Panc1 (cell line): ENCODE measurements at regions not wholly inside any gene's neighbourhood (a gene's known extent, or its start where the extent isn't known, plus 50 kb on each side); places are given as distances from the start of the nearest gene placed in this dataset.

ENCODE experiments used
- ATAC-seq: fragments of 200-7000 bp; cut with Tn5 transposase; 2 replicates; pipeline ENCODE4 v1.9.1; 2020; ENCODE audit warnings: mild to moderate bottlenecking, moderate library complexity
- BruUV-seq: library from RNA; stranded (reverse); fragments of 400-500 nt; replicated peaks from 2 replicates; lab custom pipeline; 2021; lab: Mats Ljungman, UMichigan
- CTCF ChIA-PET: fragments of 300-600 bp; sonication (Branson Sonifier 250); formaldehyde crosslinking; loops from one replicate; lab custom pipeline; 2022; ENCODE audit warnings: antibody characterized with exemption; lab: Charles Lee
- POLR2A ChIA-PET: fragments of 300-600 bp; sonication (Branson Sonifier 250); formaldehyde crosslinking; loops from one replicate; lab custom pipeline; 2022; ENCODE audit warnings: antibody characterized with exemption; lab: Charles Lee
- DNase-seq: peaks from one replicate; pipeline ENCODE4 v3.0.0-alpha.2; 2010; ENCODE audit warnings: low read depth, low spot score
- H3K27ac ChIP-seq: 2 replicates; pipeline ENCODE4 v1.5.1; 2011; ENCODE audit warnings: mild to moderate bottlenecking, low read length, inconsistent platforms
- H3K27me3 ChIP-seq: fragments of 200-500 bp; sonication (Bioruptor generic); 2 replicates; pipeline ENCODE4 v1.6.0; 2014; ENCODE audit warnings: low read length, inconsistent platforms; ENCODE audit not compliant: control insufficient read depth, insufficient read depth
- H3K36me3 ChIP-seq: fragments of 200-500 bp; sonication (Bioruptor generic); 2 replicates; pipeline ENCODE4 v1.5.1; 2014; ENCODE audit warnings: inconsistent platforms, mild to moderate bottlenecking, low read length, moderate library complexity; ENCODE audit not compliant: control insufficient read depth, insufficient read depth
- H3K4me1 ChIP-seq: 2 replicates; pipeline ENCODE4 v1.5.1; 2011; ENCODE audit warnings: inconsistent platforms, mild to moderate bottlenecking, low read length, moderate library complexity; ENCODE audit not compliant: control insufficient read depth, insufficient read depth
- H3K4me3 ChIP-seq, 2 experiments: 2 replicates each; pipeline ENCODE4 v1.5.1; 2011 to 2012; ENCODE audit warnings: low read depth in 2 of 2, low read length in 2 of 2, mild to moderate bottlenecking in 2 of 2, inconsistent platforms in 1 of 2, moderate library complexity in 1 of 2
- H3K9me3 ChIP-seq: fragments of 200-500 bp; sonication (Bioruptor generic); 2 replicates; pipeline ENCODE4 v1.5.1; 2014; ENCODE audit warnings: low read depth, mild to moderate bottlenecking, inconsistent platforms, low read length, moderate library complexity; ENCODE audit not compliant: control insufficient read depth, insufficient read depth
- CTCF ChIP-seq: fragments of 450-650 bp; IDR thresholded peaks from 2 replicates; pipeline ENCODE4 v1.5.1; 2017; ENCODE audit warnings: mild to moderate bottlenecking
- POLR2AphosphoS5 ChIP-seq: IDR thresholded peaks from 2 replicates; pipeline ENCODE4 v1.6.1; 2012; ENCODE audit warnings: mild to moderate bottlenecking, low read depth, low read length, moderate library complexity
- REST ChIP-seq, 2 experiments: IDR thresholded peaks; 2 replicates each; pipeline ENCODE4 v1.6.1; 2011 to 2012; ENCODE audit warnings: low read depth in 2 of 2, control low read depth in 1 of 2, low read length in 1 of 2, mild to moderate bottlenecking in 1 of 2, moderate library complexity in 1 of 2; ENCODE audit not compliant: insufficient read depth in 1 of 2
- SIN3A ChIP-seq: IDR thresholded peaks from 2 replicates; pipeline ENCODE4 v1.6.1; 2012; ENCODE audit warnings: low read depth, mild to moderate bottlenecking, low read length, moderate library complexity, borderline replicate concordance; ENCODE audit not compliant: insufficient read depth
- TCF7L2 ChIP-seq: IDR thresholded peaks from 2 replicates; pipeline ENCODE4 v1.6.1; 2011; ENCODE audit warnings: mild to moderate bottlenecking, low read depth, low read length, inconsistent platforms
- in situ Hi-C: cut with HindIII; loops from 2 replicates; pipeline ENCODE4 v1.10.0; 2016; ENCODE audit warnings: low sequenced_read_pairs, low pct_unique_long_range_greater_than_20kb
- intact Hi-C: fragments of 100-400 bp; cut with micrococcal nuclease; formaldehyde crosslinking; loops from one replicate; pipeline ENCODE4 v1.10.0; 2022; ENCODE audit not compliant: unreplicated experiment

DNA sequence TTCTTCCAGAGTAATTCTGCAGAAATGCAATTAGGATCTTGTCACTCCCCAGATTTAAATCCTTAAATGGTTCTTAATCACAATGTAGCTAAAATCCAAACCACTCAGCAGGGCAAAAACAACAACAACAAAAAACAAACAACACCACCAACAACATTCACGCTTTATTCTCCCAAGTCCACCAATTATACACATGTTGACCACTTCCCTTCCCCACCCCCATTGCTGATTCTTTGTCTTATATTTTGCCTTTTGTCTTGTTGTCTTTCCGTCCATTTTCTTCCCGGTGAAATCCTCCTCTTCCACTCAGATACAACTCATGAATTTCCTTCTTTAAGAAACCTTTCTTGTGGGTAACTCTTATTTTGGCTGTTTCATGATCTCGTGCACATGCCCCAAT lies 902.8 kb downstream of the EPHA4 start:
- intact Hi-C loops (no loop called here), in situ Hi-C loops (no loop called here)
- ChIA-PET CTCF (no interaction called here), POLR2A (no interaction called here)
- H3K27ac ChIP-seq: no peak overlapping the region
- H3K27me3 ChIP-seq: no peaks in the 10 kb centered on the region
- no peak for DNase-seq
- H3K9me3 ChIP-seq: no peaks in the 10 kb centered on the region
- H3K4me1 ChIP-seq: no peaks in the 10 kb centered on the region
- BruUV-seq: no TSS peak
- ATAC-seq: no peak
- no peak overlapping the region for H3K4me3 ChIP-seq
- no peaks in the 10 kb centered on the region for H3K36me3 ChIP-seq
- no peak for TF ChIP-seq SIN3A
- TF ChIP-seq REST (IDR thresholded peaks at IDR 0.05; ENCODE audit: insufficient read depth in 1 of 2, low read depth in 2 of 2, low read length in 1 of 2): no peak
- TF ChIP-seq CTCF: no peak
- TF ChIP-seq POLR2AphosphoS5: no peak
- no peak for TF ChIP-seq TCF7L2

GRCh38 chr2:220670511-220670910 lies 901.6 kb downstream of the EPHA4 start:
- CTCF ChIA-PET: interaction anchor here (0.6 kb wide), 1 partner anchor 74 kb away, joined by 4 read pairs; no protein-coding TSS in a partner anchor
- in situ Hi-C loops: no loop called here
- BruUV-seq: no TSS peak

More at GRCh38 chr2:220670511-220670910, 901.6 kb downstream of the EPHA4 start:
- no peaks in the 10 kb centered on the region for H3K27me3 ChIP-seq
- intact Hi-C loops: no loop called here
- no peaks in the 10 kb centered on the region for H3K4me1 ChIP-seq
- no peak overlapping the region for H3K27ac ChIP-seq
- POLR2A ChIA-PET: no interaction called here
- H3K36me3 ChIP-seq: no peaks in the 10 kb centered on the region
- ATAC-seq (no peak), DNase-seq (no peak)
- H3K4me3 ChIP-seq: no peak overlapping the region
- no peak for TF ChIP-seq POLR2AphosphoS5
- TF ChIP-seq SIN3A: no peak
- no peak for TF ChIP-seq CTCF
- no peak for TF ChIP-seq TCF7L2
- no peak for TF ChIP-seq REST (IDR thresholded peaks at IDR 0.05; ENCODE audit: insufficient read depth in 1 of 2, low read depth in 2 of 2, low read length in 1 of 2)
- H3K9me3 ChIP-seq: no peaks in the 10 kb centered on the region
